DOHH2 (cell line): ENCODE measurements at regions not wholly inside any gene's neighbourhood (a gene's known extent, or its start where the extent isn't known, plus 50 kb on each side); places are given as distances from the start of the nearest gene placed in this dataset.

Experiments
- H3F3A ChIP-seq: fragments of 200-600 bp; sonication (generic), shearing (Covaris generic); 2 replicates; pipeline ENCODE4 v1.6.0; 2016; ENCODE audit warnings: antibody characterized with exemption, mild to moderate bottlenecking; ENCODE audit not compliant: control insufficient read depth, insufficient read depth
- H3K27ac ChIP-seq: fragments of 200-600 bp; sonication (generic); 2 replicates; pipeline ENCODE4 v1.5.1; 2014; ENCODE audit warnings: low read depth, mild to moderate bottlenecking, low read length, moderate library complexity
- H3K27me3 ChIP-seq: fragments of 200-600 bp; sonication (generic); 2 replicates; pipeline ENCODE4 v1.6.1; 2014; ENCODE audit warnings: mild to moderate bottlenecking, low read length, mixed read lengths; ENCODE audit not compliant: control insufficient read depth
- H3K36me3 ChIP-seq: fragments of 200-600 bp; sonication (generic); 2 replicates; pipeline ENCODE4 v1.6.1; 2014; ENCODE audit warnings: mild to moderate bottlenecking, low read length, moderate library complexity, mixed read lengths; ENCODE audit not compliant: control insufficient read depth
- H3K4me1 ChIP-seq: fragments of 200-600 bp; sonication (generic); 2 replicates; pipeline ENCODE4 v1.6.1; 2014; ENCODE audit warnings: mild to moderate bottlenecking, low read length, mixed read lengths; ENCODE audit not compliant: control insufficient read depth
- H3K4me2 ChIP-seq: fragments of 200-600 bp; sonication (generic); 2 replicates; pipeline ENCODE4 v1.6.0; 2014; ENCODE audit warnings: mild to moderate bottlenecking, low read length, moderate library complexity
- H3K4me3 ChIP-seq: fragments of 200-600 bp; sonication (generic); 2 replicates; pipeline ENCODE4 v1.5.1; 2014; ENCODE audit warnings: mild to moderate bottlenecking, low read length, mixed read lengths
- H3K79me2 ChIP-seq: fragments of 200-600 bp; sonication (generic); 2 replicates; pipeline ENCODE4 v1.6.1; 2014; ENCODE audit warnings: mild to moderate bottlenecking, low read length, mixed read lengths; ENCODE audit not compliant: control insufficient read depth
- H3K9me2 ChIP-seq: fragments of 200-600 bp; sonication (generic); replicated peaks from 2 replicates; pipeline ENCODE4 v1.6.1; 2014; ENCODE audit warnings: mild to moderate bottlenecking, low read length, mixed read lengths; ENCODE audit not compliant: control insufficient read depth
- H3K9me3 ChIP-seq: fragments of 200-600 bp; sonication (generic); 2 replicates; pipeline ENCODE4 v1.6.1; 2014; ENCODE audit warnings: antibody characterized with exemption, low read length, mixed read lengths; ENCODE audit not compliant: control insufficient read depth, insufficient read depth
- H4K20me1 ChIP-seq: fragments of 200-600 bp; sonication (generic); 2 replicates; pipeline ENCODE4 v1.6.0; 2014; ENCODE audit warnings: low read depth, mild to moderate bottlenecking, antibody characterized with exemption, low read length, moderate library complexity; ENCODE audit not compliant: control insufficient read depth, insufficient read depth
- CTCF ChIP-seq: fragments of 200-600 bp; sonication (generic); IDR thresholded peaks from one replicate; pipeline ENCODE4 v1.5.1; 2014; ENCODE audit warnings: antibody characterized with exemption, mild to moderate bottlenecking, low read depth, low read length; ENCODE audit not compliant: poor library complexity, severe bottlenecking
- EZH2phosphoT487 ChIP-seq: fragments of 200-600 bp; sonication (generic); IDR thresholded peaks from 2 replicates; pipeline ENCODE4 v1.6.1; 2017; ENCODE audit warnings: borderline replicate concordance, mild to moderate bottlenecking, antibody characterized with exemption, low read length, moderate library complexity, mixed read lengths

GRCh38 chr1:214853340-214853739, 229.2 kb upstream of the KCNK2 start:
- no peak overlapping the region for H3K4me2 ChIP-seq
- no peaks in the 10 kb centered on the region for H3K9me2 ChIP-seq
- H3K79me2 ChIP-seq: no peaks in the 10 kb centered on the region
- H3K27me3 ChIP-seq: no peaks in the 10 kb centered on the region
- no peaks in the 10 kb centered on the region for H3K36me3 ChIP-seq
- H3K4me3 ChIP-seq: no peak overlapping the region
- H3K9me3 ChIP-seq: no peaks in the 10 kb centered on the region
- no peak for TF ChIP-seq EZH2phosphoT487
- no peak for TF ChIP-seq CTCF
- H3K4me1 ChIP-seq: no peaks in the 10 kb centered on the region
- no peaks in the 10 kb centered on the region for H4K20me1 ChIP-seq
- H3K27ac ChIP-seq: no peak overlapping the region
- H3F3A ChIP-seq: no peaks in the 10 kb centered on the region

- Histone ChIP-seq H4K20me1 (no peaks in the 10 kb centered on the region), H3F3A (no peaks in the 10 kb centered on the region), H3K4me1 (no peaks in the 10 kb centered on the region), H3K4me3 (no peak overlapping the region), H3K79me2 (no peaks in the 10 kb centered on the region), H3K4me2 (no peak overlapping the region), H3K9me2 (no peaks in the 10 kb centered on the region), H3K27ac (no peak overlapping the region), H3K27me3 (no peaks in the 10 kb centered on the region), H3K36me3 (no peaks in the 10 kb centered on the region), H3K9me3 (no peaks in the 10 kb centered on the region)
- TF ChIP-seq EZH2phosphoT487 (no peak), CTCF (no peak)
Measured at GRCh38 chr1:214854126-214854875, 228.2 kb upstream of the KCNK2 start.

- Histone ChIP-seq H3K36me3 (no peaks in the 10 kb centered on the region), H3K9me2 (no peaks in the 10 kb centered on the region), H3K9me3 (no peaks in the 10 kb centered on the region), H3F3A (no peaks in the 10 kb centered on the region), H3K4me3 (no peak overlapping the region), H3K4me2 (no peak overlapping the region), H3K79me2 (no peaks in the 10 kb centered on the region), H3K27ac (no peak overlapping the region), H4K20me1 (no peaks in the 10 kb centered on the region), H3K4me1 (no peaks in the 10 kb centered on the region), H3K27me3 (no peaks in the 10 kb centered on the region)
- no peak for TF ChIP-seq EZH2phosphoT487
- TF ChIP-seq CTCF: no peak
Measured at GRCh38 chr1:214856843-214857242, 225.7 kb upstream of the KCNK2 start.
